Panc1 (cell line): ENCODE measurements at regions not wholly inside any gene's neighbourhood (a gene's known extent, or its start where the extent isn't known, plus 50 kb on each side); places are given as distances from the start of the nearest gene placed in this dataset.

Experiments used
- ATAC-seq: fragments of 200-7000 bp; cut with Tn5 transposase; 2 replicates; pipeline ENCODE4 v1.9.1; 2020; ENCODE audit warnings: mild to moderate bottlenecking, moderate library complexity
- BruUV-seq: library from RNA; stranded (reverse); fragments of 400-500 nt; replicated peaks from 2 replicates; lab custom pipeline; 2021; lab: Mats Ljungman, UMichigan
- CTCF ChIA-PET: fragments of 300-600 bp; sonication (Branson Sonifier 250); formaldehyde crosslinking; loops from one replicate; lab custom pipeline; 2022; ENCODE audit warnings: antibody characterized with exemption; lab: Charles Lee
- POLR2A ChIA-PET: fragments of 300-600 bp; sonication (Branson Sonifier 250); formaldehyde crosslinking; loops from one replicate; lab custom pipeline; 2022; ENCODE audit warnings: antibody characterized with exemption; lab: Charles Lee
- DNase-seq: peaks from one replicate; pipeline ENCODE4 v3.0.0-alpha.2; 2010; ENCODE audit warnings: low read depth, low spot score
- H3K27ac ChIP-seq: 2 replicates; pipeline ENCODE4 v1.5.1; 2011; ENCODE audit warnings: mild to moderate bottlenecking, low read length, inconsistent platforms
- H3K27me3 ChIP-seq: fragments of 200-500 bp; sonication (Bioruptor generic); 2 replicates; pipeline ENCODE4 v1.6.0; 2014; ENCODE audit warnings: low read length, inconsistent platforms; ENCODE audit not compliant: control insufficient read depth, insufficient read depth
- H3K36me3 ChIP-seq: fragments of 200-500 bp; sonication (Bioruptor generic); 2 replicates; pipeline ENCODE4 v1.5.1; 2014; ENCODE audit warnings: inconsistent platforms, mild to moderate bottlenecking, low read length, moderate library complexity; ENCODE audit not compliant: control insufficient read depth, insufficient read depth
- H3K4me1 ChIP-seq: 2 replicates; pipeline ENCODE4 v1.5.1; 2011; ENCODE audit warnings: inconsistent platforms, mild to moderate bottlenecking, low read length, moderate library complexity; ENCODE audit not compliant: control insufficient read depth, insufficient read depth
- H3K4me3 ChIP-seq, 2 experiments: 2 replicates each; pipeline ENCODE4 v1.5.1; 2011 to 2012; ENCODE audit warnings: low read depth in 2 of 2, low read length in 2 of 2, mild to moderate bottlenecking in 2 of 2, inconsistent platforms in 1 of 2, moderate library complexity in 1 of 2
- H3K9me3 ChIP-seq: fragments of 200-500 bp; sonication (Bioruptor generic); 2 replicates; pipeline ENCODE4 v1.5.1; 2014; ENCODE audit warnings: low read depth, mild to moderate bottlenecking, inconsistent platforms, low read length, moderate library complexity; ENCODE audit not compliant: control insufficient read depth, insufficient read depth
- POLR2AphosphoS5 ChIP-seq: IDR thresholded peaks from 2 replicates; pipeline ENCODE4 v1.6.1; 2012; ENCODE audit warnings: mild to moderate bottlenecking, low read depth, low read length, moderate library complexity
- SIN3A ChIP-seq: IDR thresholded peaks from 2 replicates; pipeline ENCODE4 v1.6.1; 2012; ENCODE audit warnings: low read depth, mild to moderate bottlenecking, low read length, moderate library complexity, borderline replicate concordance; ENCODE audit not compliant: insufficient read depth
- TCF7L2 ChIP-seq: IDR thresholded peaks from 2 replicates; pipeline ENCODE4 v1.6.1; 2011; ENCODE audit warnings: mild to moderate bottlenecking, low read depth, low read length, inconsistent platforms
- in situ Hi-C: cut with HindIII; loops from 2 replicates; pipeline ENCODE4 v1.10.0; 2016; ENCODE audit warnings: low sequenced_read_pairs, low pct_unique_long_range_greater_than_20kb
- intact Hi-C: fragments of 100-400 bp; cut with micrococcal nuclease; formaldehyde crosslinking; loops from one replicate; pipeline ENCODE4 v1.10.0; 2022; ENCODE audit not compliant: unreplicated experiment
- TF ChIP-seq, protein P1 (sequence below): fragments of 450-650 bp; IDR thresholded peaks from 2 replicates; pipeline ENCODE4 v1.5.1; 2017; ENCODE audit warnings: mild to moderate bottlenecking
- TF ChIP-seq, protein P2 (sequence below), 2 experiments: IDR thresholded peaks; 2 replicates each; pipeline ENCODE4 v1.6.1; 2011 to 2012; ENCODE audit warnings: low read depth in 2 of 2, control low read depth in 1 of 2, low read length in 1 of 2, mild to moderate bottlenecking in 1 of 2, moderate library complexity in 1 of 2; ENCODE audit not compliant: insufficient read depth in 1 of 2

- intact Hi-C loops (no loop called here), in situ Hi-C loops (no loop called here)
- H3K27ac ChIP-seq = no peak overlapping the region
- POLR2A ChIA-PET = no interaction called here
- H3K36me3 ChIP-seq = no peaks in the 10 kb centered on the region
- H3K4me1 ChIP-seq = no peaks in the 10 kb centered on the region
- TF ChIP-seq, protein P1, sequence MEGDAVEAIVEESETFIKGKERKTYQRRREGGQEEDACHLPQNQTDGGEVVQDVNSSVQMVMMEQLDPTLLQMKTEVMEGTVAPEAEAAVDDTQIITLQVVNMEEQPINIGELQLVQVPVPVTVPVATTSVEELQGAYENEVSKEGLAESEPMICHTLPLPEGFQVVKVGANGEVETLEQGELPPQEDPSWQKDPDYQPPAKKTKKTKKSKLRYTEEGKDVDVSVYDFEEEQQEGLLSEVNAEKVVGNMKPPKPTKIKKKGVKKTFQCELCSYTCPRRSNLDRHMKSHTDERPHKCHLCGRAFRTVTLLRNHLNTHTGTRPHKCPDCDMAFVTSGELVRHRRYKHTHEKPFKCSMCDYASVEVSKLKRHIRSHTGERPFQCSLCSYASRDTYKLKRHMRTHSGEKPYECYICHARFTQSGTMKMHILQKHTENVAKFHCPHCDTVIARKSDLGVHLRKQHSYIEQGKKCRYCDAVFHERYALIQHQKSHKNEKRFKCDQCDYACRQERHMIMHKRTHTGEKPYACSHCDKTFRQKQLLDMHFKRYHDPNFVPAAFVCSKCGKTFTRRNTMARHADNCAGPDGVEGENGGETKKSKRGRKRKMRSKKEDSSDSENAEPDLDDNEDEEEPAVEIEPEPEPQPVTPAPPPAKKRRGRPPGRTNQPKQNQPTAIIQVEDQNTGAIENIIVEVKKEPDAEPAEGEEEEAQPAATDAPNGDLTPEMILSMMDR = no peak
- TF ChIP-seq POLR2AphosphoS5 (no peak), TCF7L2 (no peak), SIN3A (no peak)
- TF ChIP-seq, protein P2, sequence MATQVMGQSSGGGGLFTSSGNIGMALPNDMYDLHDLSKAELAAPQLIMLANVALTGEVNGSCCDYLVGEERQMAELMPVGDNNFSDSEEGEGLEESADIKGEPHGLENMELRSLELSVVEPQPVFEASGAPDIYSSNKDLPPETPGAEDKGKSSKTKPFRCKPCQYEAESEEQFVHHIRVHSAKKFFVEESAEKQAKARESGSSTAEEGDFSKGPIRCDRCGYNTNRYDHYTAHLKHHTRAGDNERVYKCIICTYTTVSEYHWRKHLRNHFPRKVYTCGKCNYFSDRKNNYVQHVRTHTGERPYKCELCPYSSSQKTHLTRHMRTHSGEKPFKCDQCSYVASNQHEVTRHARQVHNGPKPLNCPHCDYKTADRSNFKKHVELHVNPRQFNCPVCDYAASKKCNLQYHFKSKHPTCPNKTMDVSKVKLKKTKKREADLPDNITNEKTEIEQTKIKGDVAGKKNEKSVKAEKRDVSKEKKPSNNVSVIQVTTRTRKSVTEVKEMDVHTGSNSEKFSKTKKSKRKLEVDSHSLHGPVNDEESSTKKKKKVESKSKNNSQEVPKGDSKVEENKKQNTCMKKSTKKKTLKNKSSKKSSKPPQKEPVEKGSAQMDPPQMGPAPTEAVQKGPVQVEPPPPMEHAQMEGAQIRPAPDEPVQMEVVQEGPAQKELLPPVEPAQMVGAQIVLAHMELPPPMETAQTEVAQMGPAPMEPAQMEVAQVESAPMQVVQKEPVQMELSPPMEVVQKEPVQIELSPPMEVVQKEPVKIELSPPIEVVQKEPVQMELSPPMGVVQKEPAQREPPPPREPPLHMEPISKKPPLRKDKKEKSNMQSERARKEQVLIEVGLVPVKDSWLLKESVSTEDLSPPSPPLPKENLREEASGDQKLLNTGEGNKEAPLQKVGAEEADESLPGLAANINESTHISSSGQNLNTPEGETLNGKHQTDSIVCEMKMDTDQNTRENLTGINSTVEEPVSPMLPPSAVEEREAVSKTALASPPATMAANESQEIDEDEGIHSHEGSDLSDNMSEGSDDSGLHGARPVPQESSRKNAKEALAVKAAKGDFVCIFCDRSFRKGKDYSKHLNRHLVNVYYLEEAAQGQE (IDR thresholded peaks at IDR 0.05; ENCODE audit: insufficient read depth in 1 of 2, low read depth in 2 of 2, low read length in 1 of 2) = no peak
- no peak overlapping the region for H3K4me3 ChIP-seq
- no peaks in the 10 kb centered on the region for H3K9me3 ChIP-seq
- DNase-seq (no peak), ATAC-seq (no peak)
- no peaks in the 10 kb centered on the region for H3K27me3 ChIP-seq
- CTCF ChIA-PET = no interaction called here
- no TSS peak for BruUV-seq
Observed at GRCh38 chr9:663541-663940, 178.0 kb upstream of the DMRT1 start.

- TF ChIP-seq, protein P2 (IDR thresholded peaks at IDR 0.05; ENCODE audit: insufficient read depth in 1 of 2, low read depth in 2 of 2, low read length in 1 of 2) = no peak
- TF ChIP-seq, protein P1 = no peak
- no peak for TF ChIP-seq TCF7L2
- no peak for TF ChIP-seq POLR2AphosphoS5
- TF ChIP-seq SIN3A = no peak
- no peaks in the 10 kb centered on the region for H3K27me3 ChIP-seq
- no TSS peak for BruUV-seq
- H3K4me1 ChIP-seq = no peaks in the 10 kb centered on the region; the same call in 1 of the 2 replicates
- H3K4me3 ChIP-seq = no peak overlapping the region
- intact Hi-C loops = no loop called here
- no peaks in the 10 kb centered on the region for H3K9me3 ChIP-seq
- H3K36me3 ChIP-seq = no peaks in the 10 kb centered on the region
- DNase-seq = no peak
- in situ Hi-C loops = no loop called here
- no peak overlapping the region for H3K27ac ChIP-seq
- no peak for ATAC-seq
- ChIA-PET POLR2A (no interaction called here), CTCF (no interaction called here)
Observed at GRCh38 chr9:665296-665695, 176.2 kb upstream of the DMRT1 start.
